Choroid plexus epithelial cell (primary cell): ENCODE measurements at regions not wholly inside any gene's neighbourhood (a gene's known extent, or its start where the extent isn't known, plus 50 kb on each side); places are given as distances from the start of the nearest gene placed in this dataset.
A peak's percentile ranks its signal among the peaks of the same experiment; 100 is the strongest.
"Not testable (repeated sequence)": the region's sequence is repeated elsewhere in the genome, so short reads cannot be mapped to it uniquely, and the experiment has no call there.

Source experiments
- DNase-seq: peaks from one replicate; pipeline ENCODE4 v3.0.0-alpha.2; 2010; ENCODE audit warnings: low read depth
- H3K4me3 ChIP-seq: 2 replicates; pipeline ENCODE4 v1.5.1; 2011; ENCODE audit warnings: low read depth, mild to moderate bottlenecking, control low read depth, low read length, moderate library complexity

- H3K4me3 ChIP-seq, DNase-seq: not testable (repeated sequence)
Observed at GRCh38 chr7:150113301-150113700, 209.9 kb upstream of the LRRC61 start.

- DNase-seq: not testable (repeated sequence)
Observed at GRCh38 chr7:150114591-150114990, 208.6 kb upstream of the LRRC61 start.

GRCh38 chr7:150119966-150120365 is 203.2 kb upstream of the LRRC61 start:
- H3K4me3 ChIP-seq, DNase-seq: not testable (repeated sequence)

More at GRCh38 chr7:150114591-150114990, 208.6 kb upstream of the LRRC61 start:
- H3K4me3 ChIP-seq: not testable (repeated sequence)

- not testable (repeated sequence) for H3K4me3 ChIP-seq, DNase-seq
Observed at GRCh38 chr7:150125831-150126230, 197.3 kb upstream of the LRRC61 start.

- not testable (repeated sequence) for H3K4me3 ChIP-seq, DNase-seq
Observed at GRCh38 chr7:150134451-150134850, 188.7 kb upstream of the LRRC61 start.

GRCh38 chr7:150135620-150136190 is 187.4 kb upstream of the LRRC61 start:
- not testable (repeated sequence) for DNase-seq, H3K4me3 ChIP-seq

GRCh38 chr7:150139840-150140239 is 183.3 kb upstream of the LRRC61 start:
- not testable (repeated sequence) for DNase-seq

GRCh38 chr7:150141525-150142345 is 181.4 kb upstream of the LRRC61 start:
- DNase-seq, H3K4me3 ChIP-seq: not testable (repeated sequence)

More at GRCh38 chr7:150139840-150140239, 183.3 kb upstream of the LRRC61 start:
- H3K4me3 ChIP-seq: not testable (repeated sequence)

GRCh38 chr7:150146124-150146523 is 177.0 kb upstream of the LRRC61 start:
- DNase-seq, H3K4me3 ChIP-seq: not testable (repeated sequence)

GRCh38 chr7:150147524-150147923 is 175.6 kb upstream of the LRRC61 start:
- DNase-seq, H3K4me3 ChIP-seq: not testable (repeated sequence)

GRCh38 chr7:150156015-150156414 is 167.1 kb upstream of the LRRC61 start:
- DNase-seq: peak; percentile 2
- H3K4me3 ChIP-seq: not testable (repeated sequence)

GRCh38 chr7:150158696-150159095 is 164.5 kb upstream of the LRRC61 start:
- not testable (repeated sequence) for DNase-seq, H3K4me3 ChIP-seq

GRCh38 chr7:150169515-150169914 is 153.6 kb upstream of the LRRC61 start:
- H3K4me3 ChIP-seq, DNase-seq: not testable (repeated sequence)

GRCh38 chr7:150169943-150170490 is 153.1 kb upstream of the LRRC61 start:
- H3K4me3 ChIP-seq, DNase-seq: not testable (repeated sequence)

- not testable (repeated sequence) for H3K4me3 ChIP-seq, DNase-seq
Observed at GRCh38 chr7:150183602-150184001, 139.6 kb upstream of the LRRC61 start.

GRCh38 chr7:150189963-150190362 is 133.2 kb upstream of the LRRC61 start:
- H3K4me3 ChIP-seq, DNase-seq: not testable (repeated sequence)

GRCh38 chr7:150192541-150192940 is 130.6 kb upstream of the LRRC61 start:
- DNase-seq, H3K4me3 ChIP-seq: not testable (repeated sequence)

GRCh38 chr7:150193866-150194265 is 129.3 kb upstream of the LRRC61 start:
- not testable (repeated sequence) for DNase-seq, H3K4me3 ChIP-seq
